Stimulated activated CD8-positive, alpha-beta memory T cell treated with anti-CD3 and anti-CD28 coated beads, Interleukin-7, amount 100 ng/mL, for 24 hours (primary cell): ENCODE measurements at regions not wholly inside any gene's neighbourhood (a gene's known extent, or its start where the extent isn't known, plus 50 kb on each side); places are given as distances from the start of the nearest gene placed in this dataset.

ENCODE experiments used
- DNase-seq: peaks from one replicate; pipeline ENCODE4 v3.0.0-alpha.2; 2020; ENCODE audit warnings: low read depth

DNA sequence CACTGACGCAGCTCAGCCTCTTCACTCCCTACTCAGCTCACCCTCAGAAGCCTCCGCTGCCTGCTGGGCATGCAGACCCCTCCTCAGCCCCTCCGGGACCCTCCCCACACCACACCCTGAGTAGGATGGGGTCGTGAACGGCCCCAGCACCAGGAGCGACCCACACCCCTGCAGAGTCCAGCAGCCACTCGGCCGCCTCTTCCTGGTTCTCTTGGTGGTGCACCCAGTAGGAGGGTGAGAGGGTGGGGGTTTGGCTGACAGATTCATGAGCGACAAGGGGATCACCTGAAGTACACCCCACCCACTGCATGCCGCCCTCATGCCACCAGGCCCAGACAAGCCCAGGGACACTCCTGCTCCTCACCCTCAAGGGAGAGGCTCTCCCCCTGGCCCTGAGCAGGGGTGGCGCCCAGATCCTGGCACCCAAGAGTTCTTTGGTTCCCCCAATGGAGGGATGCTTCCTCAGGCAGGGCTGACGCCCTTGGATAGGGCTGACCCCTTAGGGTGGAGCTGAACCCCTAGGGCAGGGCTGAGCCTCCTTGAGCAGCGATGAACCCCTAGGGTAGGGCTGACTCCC lies 76.6 kb upstream of the GPC1 start:
- DNase-seq: no peak

DNA sequence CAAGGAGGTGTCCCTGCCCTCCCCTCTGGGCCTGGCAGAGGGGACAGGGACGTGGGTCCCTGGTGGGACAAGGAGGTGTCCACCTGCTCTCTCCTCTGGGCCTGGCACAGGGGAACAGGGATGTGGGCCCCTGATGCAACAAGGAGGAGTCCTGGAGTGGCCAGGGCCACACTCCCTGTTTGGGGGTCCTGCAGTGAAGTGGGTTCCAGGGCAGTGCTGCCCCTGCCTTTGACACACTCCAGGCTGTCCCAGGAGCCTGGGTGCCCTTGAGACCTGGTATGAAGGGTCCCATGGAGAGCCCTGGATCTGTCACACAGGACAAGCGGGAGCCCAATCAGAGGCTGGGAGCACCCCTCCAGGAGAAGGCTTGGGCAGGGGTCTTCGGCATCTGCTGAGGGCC lies 75.8 kb upstream of the GPC1 start:
- no peak for DNase-seq

DNA sequence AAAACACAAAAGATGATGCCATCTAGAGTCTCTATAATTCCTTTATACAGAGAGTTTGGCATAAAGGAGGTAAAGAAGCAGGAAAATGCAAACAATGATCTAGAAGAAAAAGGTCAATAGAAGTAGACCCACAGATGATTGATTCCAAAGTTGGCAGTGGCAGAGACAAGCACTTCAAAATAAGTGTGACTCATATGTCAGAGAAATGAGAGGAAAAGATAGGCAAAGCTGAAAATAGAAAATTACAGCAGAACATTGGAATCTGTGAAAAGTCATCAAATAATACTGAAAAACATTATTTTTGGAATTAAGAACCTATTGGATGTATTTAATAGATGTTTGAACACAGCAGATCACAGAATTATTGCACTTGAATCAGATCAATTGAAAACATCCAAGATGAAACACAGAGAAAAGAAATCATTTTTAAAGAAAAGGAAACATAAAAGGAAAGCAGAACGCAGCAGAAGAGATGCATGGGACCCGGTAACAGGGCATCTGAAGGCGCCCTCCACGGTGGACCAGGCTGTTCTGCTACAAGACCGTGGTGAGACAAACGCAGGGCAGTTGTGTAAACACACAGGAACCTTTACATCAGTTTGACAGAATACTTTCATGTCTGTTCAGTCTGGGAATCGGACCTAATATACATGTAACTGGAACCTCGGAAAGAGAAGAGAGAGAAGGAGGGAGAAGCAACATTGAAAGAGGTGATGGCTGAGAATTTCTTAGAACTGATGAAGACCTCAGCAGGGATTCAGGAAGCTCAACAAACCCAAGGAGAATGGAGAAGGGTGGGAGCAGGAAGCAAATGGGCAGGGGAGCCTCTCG lies 74.6 kb upstream of the GPC1 start:
- no peak for DNase-seq

DNA sequence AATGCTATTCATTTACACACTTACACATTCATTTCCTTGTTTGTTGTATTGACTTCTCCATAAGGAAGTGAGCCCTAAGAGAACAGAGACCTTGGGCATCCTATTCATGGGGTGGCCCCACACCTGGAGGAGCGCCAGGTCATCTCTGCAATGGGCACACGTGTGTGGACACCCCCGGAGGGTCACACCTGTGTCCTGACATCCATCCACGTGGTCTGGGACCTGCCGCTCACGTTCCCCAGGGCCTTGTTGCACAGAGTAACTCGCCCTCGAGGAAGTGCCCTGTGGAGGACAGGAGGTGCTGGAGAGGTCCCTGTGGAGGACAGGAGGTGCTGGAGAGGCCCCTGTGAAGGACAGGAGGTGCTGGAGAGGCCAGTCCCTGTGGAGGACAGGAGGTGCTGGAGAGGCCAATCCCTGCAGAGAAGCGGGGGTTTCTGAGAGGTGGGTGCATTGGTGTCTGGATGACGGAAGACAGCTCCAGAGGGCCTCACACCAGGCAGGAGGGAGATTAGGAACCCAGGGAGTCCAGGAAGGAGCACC lies 73.2 kb upstream of the GPC1 start:
- no peak for DNase-seq

DNA sequence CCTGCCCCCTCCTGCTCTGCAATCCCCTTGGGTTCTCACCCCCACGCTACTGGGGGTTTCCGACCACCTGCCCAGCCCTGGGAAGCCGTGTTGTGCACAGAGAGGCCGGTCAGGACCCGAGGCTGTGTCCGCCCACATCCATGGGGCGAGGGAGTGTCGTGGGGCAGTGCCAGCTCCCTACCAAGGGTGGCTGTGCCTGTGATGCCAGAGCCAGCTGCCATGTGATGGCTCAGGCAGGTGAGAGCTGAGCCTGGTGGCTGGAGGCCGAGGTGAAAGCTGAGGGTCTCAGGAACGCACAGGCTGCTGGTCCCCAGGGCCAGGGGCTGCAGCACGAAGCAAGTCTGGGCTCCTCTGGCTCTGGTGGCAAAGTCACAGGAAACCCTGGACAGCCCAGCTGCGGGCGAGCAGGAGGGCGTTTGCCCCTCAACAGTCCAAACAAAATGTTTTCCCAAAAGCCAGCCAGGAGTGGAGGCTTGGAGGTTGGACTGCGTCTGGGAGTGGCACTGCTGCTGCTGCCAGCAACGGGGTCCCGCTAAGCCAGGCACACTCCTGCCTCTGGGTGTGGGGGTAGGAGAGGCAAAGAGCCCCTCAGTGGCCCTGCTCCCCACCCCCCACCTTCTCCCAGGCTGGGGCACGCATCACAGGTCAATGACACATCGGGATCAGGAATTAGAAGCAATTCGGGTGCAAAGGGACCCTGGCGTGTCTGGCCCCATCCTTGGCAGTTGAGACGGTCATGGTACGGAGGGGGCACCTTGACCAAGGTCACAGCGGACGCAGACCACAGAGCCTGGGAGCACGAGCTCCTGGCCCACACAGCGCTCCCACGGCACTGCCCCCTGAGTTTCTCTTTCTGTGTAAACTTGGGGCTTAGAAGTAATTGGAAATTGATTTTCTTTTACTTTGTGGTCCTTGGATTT lies 72.4 kb upstream of the GPC1 start:
- no peak for DNase-seq

DNA sequence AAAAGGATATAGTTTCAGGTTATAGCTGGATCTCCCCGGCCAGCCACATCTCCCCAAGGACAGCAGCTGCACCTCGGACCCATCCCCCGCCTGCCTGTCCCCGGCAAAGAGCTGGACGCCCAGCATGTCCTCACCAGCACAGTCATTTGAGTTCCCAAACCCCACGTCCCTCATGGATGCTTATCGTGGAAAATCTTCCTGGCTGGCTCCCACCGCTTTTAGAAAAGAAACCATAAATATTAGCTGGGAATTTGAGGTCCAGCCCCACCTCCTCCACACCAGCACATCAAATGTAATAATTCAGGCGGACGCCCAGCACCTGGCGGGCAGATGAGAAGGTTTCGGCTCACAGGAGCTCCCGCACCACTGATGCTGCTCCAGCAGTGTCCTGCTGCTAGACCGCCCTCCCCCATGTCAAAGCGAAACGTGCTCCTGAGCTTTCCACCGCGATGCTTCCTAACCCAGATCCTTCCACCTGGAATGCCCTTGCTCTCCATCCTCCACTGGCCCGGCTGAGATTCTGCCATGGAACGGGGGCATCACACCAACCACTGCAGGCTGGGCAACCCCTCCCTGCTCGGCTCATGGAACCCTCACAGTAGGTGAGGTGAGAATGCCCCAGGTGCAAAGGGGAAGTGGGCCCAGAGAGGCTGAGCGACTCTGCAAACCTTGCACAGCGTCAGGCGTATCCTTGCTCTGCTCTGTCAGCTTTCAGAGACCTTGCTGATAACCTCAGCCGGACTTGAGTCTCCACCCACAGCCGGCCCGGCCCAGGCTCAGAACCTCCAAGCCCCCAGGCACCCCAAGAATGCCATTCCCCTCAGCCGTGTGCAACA lies 71.5 kb upstream of the GPC1 start:
- DNase-seq: no peak

DNA sequence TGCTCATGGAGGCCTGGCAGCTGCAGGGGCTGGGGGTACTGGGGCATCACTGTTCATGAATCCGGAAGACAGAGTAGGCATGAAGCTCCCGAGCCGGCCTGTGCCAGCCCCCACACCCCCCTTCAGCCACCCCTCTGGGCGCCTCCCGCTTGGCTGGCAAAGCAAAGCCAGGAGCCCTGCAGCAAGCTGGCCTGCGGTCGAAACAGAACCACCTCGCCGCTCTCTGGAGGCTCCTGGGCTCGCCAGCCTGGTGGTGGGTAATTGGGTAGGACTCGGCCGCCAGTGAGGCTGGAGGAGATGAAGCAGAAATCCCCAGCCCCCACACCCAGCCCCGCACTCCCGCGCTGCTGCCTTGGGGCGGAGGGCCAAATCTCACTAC lies 70.9 kb upstream of the GPC1 start:
- DNase-seq: no peak

DNA sequence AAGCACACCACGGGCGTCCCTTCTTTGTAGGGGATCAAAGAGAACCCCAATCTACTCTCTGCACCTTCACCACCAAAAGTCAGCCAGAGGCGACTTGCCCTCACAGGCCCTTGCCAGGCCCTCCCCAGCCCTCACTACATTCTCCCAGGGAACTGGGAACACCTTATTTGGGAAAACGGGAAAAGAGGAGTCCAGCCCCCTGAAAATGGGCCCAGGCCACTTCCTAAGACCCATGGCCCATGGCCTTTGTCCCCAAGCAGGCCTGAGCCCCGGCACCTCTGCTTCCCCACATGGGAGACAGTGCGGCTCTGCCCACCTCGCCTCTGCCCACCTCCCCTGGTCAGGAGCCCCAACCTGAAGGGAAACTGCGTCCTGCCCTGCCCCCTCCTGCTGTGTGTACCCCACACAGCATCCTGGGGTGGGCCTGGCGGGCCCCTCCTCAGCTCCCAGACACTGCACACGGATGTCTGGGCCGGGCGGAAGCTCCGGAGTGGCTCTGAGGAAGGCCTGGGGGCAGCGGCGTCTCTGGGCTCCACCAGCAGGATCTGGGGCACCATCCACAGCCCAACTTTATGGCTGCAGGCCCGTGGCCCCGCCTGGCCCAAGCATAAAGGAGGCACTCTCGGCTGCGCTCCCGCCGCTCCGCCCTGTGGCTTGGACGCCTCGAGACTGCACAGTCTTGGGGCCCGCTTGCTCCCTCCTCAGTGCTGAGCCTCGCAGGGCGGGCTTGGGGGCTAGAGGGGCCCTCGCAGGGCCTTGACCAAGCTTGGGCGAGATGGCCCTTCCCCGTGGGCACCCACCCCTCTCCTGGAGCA lies 70.3 kb upstream of the GPC1 start:
- no peak for DNase-seq

DNA sequence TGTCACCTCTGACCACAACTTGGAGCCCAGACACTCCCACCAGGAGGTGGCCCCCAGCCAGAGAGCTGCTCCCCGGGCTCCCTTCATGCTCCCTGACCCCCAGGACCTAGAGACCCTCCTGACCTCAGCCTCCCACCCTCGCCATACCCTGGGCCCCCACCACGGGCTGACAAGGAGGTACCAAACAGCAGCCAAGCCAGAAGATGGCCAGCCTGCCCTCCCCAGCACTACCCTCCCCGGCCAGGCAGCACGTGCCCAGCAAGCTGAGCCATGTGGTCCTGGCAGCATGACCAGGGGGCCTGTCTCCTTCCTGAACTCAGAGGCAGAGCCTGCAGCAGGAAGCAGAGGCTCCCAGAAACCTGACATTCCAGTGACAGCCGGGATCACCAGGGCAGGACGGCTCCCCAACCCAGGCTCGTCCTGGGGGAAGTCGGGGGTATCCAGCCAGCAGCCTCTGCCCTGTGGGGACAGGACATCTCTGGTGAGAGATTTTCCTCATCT lies 69.4 kb upstream of the GPC1 start:
- DNase-seq: no peak

DNA sequence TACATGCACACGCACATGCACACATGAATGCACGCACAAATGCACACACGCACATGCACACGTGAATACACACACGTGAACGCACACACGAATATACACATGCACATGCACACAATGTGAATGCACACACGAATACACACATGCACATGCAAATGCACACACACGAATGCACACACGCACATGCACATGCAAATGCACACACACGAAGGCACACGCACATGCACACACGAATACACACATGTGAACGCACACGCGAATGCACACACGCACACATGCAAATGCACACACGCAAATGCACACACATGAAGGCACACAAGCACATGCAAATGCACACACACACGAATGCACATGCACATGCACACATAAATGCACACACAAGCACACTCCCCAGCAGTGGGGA lies 68.6 kb upstream of the GPC1 start:
- DNase-seq: no peak

DNA sequence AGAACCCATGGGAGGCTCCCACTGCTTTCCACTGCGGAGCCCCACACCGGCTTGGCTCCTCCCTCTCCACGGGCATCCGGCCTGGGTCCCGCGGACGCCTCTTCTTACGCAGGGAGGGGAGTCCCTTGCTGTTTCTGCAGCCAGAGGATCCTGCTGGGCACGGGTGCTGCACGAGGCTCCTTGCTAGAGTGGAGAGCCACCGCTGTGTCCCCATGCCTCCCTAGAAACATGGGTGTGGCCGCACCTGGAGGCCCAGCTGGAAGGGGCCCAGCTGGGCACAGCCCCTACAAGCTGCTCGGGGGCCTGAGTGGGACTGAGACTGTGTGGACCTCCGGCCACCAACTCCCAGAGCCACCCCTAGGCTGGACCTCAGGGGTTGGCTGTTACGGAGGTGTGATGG lies 67.7 kb upstream of the GPC1 start:
- DNase-seq: no peak

DNA sequence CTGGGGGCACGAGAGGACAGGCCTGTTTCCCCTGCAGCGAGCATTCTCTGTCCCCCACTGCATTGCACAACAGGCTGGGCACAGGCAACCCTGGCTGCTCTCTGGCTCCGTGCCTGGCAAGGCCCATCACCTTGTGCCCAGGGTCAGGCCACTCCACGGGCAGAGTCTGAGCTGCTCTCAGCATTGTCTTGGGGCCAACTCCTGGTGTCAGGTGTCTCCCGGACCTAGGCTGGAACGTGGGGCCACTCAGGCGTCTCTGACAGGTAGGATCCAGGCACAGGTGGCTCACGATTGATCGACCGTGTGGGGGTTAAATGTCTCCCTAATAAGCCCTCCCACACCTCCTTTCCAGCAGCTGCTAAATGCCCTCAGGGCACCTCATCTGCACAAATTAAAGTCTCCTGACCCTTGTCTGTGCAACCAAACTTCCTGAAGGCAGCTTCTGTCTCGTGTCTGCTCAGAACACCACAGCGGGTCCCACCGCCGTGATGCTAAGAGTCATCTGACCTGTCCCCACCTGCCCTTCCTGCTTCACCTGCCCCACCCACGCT lies 66.6 kb upstream of the GPC1 start:
- no peak for DNase-seq

DNA sequence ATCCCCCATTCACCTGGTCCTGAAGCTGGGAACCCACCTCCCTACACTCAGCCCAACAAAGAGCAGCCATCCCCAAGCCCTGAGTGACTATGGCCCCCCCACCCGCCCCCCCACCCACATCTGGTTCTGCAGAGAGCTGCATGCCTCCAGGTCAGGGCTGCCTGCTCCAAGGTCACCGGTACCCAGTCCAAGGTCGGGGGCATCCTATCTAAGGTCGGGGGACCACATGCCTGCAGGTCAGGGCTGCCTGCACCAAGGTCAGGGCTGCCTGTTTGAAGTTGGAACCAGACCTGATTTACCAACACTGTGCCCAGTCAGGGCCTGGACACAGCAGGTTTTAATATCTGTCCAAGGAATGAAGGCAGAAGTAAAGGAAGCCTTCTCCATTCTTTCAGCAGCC lies 66.1 kb upstream of the GPC1 start:
- no peak for DNase-seq

DNA sequence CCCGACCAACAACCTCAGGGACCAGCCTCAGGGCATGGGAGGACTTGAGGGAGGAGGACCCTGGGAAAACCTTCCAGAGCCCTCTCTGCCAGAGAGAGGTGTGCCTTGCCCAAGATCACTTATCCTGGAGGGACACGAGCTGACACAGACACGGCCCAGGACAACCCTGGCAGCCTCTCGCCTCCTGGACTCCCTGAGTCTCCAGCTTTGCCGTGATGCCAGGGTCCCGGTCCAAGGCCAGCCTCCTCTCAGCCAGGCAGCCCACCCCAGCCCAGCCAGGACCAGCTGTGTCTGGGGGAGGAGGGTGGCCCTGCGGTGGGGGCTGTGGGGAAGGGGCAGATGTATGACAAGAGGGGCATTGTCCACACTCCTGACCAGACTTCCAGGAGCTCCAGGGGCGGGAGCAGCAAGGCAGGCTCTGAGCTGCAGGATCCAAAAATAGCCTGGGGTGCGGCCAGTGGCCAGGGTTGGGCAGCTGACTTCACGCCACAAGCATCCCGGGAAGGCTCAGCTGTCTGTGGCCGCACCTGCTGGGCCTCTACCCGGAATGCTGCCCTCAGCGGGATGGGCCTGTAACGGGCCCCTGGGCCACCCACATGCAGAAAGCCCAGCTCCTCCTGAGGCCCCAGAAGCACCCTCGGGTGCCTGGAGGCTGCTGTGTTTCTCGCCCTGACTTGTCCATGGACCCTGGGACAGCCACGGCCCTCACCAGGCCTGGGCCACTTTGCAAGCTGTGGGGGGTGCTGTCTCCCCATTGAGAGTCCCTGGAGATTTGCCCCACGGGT lies 65.5 kb upstream of the GPC1 start:
- no peak for DNase-seq

DNA sequence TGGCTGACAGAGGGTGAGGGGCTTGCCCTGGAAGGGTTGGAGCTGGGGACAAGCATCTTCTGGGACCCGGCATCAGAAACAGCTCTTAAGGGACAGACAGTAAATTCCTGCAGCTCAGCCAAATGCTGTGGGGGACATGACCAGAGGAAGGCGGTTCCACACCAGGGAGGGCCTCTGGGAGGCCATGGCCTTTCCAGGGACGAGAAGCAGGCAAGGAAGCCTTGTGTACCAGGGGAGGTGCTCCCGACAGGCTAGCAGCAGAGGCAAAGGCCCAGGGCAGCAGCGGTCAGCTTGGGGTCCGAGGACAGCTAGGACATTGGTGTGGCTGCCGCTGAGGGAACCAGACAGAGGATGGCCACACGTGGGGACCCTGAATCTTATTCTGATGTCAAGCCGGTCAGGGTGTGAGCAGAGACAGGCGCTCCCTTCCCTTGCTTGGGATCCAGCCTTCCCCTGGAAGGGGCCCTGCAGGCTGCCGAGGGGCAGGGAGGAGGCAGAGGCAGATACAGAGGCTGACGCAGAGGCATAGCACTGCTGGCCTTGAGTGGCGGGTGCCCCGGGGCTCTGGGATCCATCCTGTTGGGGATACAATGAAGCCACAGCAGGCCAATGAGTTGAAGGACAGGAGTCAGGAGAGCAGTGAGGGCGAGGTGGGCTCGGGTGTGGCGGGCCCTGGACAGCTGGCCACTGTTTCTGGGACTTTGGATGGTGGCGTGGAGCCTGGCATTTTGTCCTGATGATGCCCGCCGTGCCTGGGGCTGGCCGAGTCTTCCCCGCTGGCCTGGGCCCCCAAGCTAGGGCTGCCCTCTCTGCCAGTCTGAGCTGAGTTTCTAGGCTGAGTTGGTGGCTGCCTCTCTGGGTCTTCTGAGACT lies 64.1 kb upstream of the GPC1 start:
- DNase-seq: no peak

DNA sequence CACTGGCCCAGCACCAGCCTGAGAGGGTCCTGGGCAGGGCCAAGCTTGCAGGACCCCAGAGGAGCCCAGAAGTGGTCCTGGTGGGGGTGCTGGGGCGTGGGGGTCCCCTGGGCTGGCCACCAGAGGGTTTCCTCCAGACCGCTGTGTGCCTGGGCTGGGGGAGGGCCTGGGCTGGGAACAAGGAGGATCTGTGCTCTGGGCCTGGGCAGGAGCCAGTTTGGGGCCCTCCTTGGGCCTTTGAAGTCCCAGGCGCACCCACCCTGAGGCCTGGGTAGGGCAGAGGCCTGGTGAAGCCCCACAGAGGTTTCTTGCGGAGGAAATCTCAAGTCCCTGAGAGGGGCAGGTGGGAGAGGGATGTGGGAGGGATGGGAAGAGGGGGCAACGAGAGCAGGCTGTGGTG lies 63.4 kb upstream of the GPC1 start:
- no peak for DNase-seq

DNA sequence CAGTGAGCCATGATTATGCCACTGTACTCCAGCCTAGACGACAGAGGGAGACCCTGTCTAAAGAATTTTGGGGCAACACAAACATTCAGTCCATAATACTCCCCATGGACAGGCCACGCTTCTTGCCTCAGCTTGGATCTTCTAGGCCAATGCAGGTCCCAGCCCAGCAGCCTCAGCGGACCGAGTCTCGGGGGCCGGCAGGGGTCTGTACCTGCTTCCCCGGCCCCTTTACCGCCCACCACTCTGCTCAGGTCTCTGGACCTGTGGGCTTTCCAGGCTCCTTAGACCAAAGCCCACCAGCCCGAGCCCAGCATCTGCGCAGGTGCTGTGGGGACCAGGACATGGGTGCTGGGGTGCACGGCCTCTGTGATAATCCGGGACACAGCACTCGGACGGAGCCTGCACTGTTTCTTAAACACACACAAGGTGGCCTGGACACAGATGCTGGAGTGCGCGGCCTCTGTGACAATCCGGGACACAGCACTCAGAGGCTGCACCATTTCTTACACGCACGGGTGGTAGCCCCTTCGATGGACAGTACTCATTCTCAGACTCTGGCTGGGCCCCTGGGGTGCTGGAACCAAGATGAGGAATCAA lies 62.1 kb upstream of the GPC1 start:
- DNase-seq: no peak
